K562 (cell line): ENCODE measurements at regions not wholly inside any gene's neighbourhood (a gene's known extent, or its start where the extent isn't known, plus 50 kb on each side); places are given as distances from the start of the nearest gene placed in this dataset.

Experiments
- AFF4 ChIP-seq: sonication (generic); formaldehyde crosslinking; IDR thresholded peaks from 2 replicates; pipeline ENCODE4 v1.8.0; 2023; ENCODE audit warnings: mild to moderate bottlenecking, missing genetic modification reagents
- BRD4 ChIP-seq: fragments of 200-600 bp; sonication (generic); IDR thresholded peaks from 2 replicates; pipeline ENCODE4 v1.6.1; 2017; ENCODE audit warnings: inconsistent platforms
- CREBBP ChIP-seq: IDR thresholded peaks from one replicate; pipeline ENCODE4 v1.6.1; 2012; ENCODE audit warnings: low read depth, mild to moderate bottlenecking, control low read depth, inconsistent platforms, low read length
- EP300 ChIP-seq: IDR thresholded peaks from 2 replicates; pipeline ENCODE4 v1.6.1; 2012; ENCODE audit warnings: low read length, improper control_type of control experiment
- POLR2A ChIP-seq: fragments of 450-650 bp; conservative IDR thresholded peaks from 2 replicates; pipeline ENCODE4 v1.6.1; 2016
- RBBP5 ChIP-seq: fragments of 200-600 bp; sonication (generic); IDR thresholded peaks from 2 replicates; pipeline ENCODE4 v1.6.1; 2012; ENCODE audit warnings: borderline replicate concordance, mild to moderate bottlenecking, low read length, control low read depth, inconsistent platforms; ENCODE audit not compliant: insufficient read depth, poor library complexity, severe bottlenecking
- RFX5 ChIP-seq: IDR thresholded peaks from 2 replicates; pipeline ENCODE4 v1.6.1; 2011; ENCODE audit warnings: low read depth, mild to moderate bottlenecking, improper control_type of control experiment, low read length
- SP2 ChIP-seq: IDR thresholded peaks from 2 replicates; pipeline ENCODE4 v1.6.1; 2011; ENCODE audit warnings: mild to moderate bottlenecking, low read depth, low read length, moderate library complexity; ENCODE audit not compliant: poor library complexity, severe bottlenecking; ENCODE audit errors: extremely low read depth
- SRF ChIP-seq, 2 experiments: fragments of 250-450, 450-650 bp in 1 of 2; sonication (Bioruptor Pico) in 1 of 2; sonication (generic) in 1 of 2; formaldehyde crosslinking; IDR thresholded peaks; 2 replicates each; pipeline versions ENCODE4 v1.5.0 to v1.5.1; 2020 to 2022; ENCODE audit warnings: mild to moderate bottlenecking in 1 of 2, missing genetic modification reagents in 1 of 2
- ZFP30 ChIP-seq: fragments of 250-450 bp; sonication (Bioruptor Pico); IDR thresholded peaks from 2 replicates; pipeline ENCODE4 v1.8.0; 2022; ENCODE audit warnings: moderate library complexity, mild to moderate bottlenecking, inconsistent platforms, borderline replicate concordance
- ZNF232 ChIP-seq: sonication (generic); formaldehyde crosslinking; IDR thresholded peaks from 2 replicates; pipeline ENCODE4 v1.8.0; 2022; ENCODE audit warnings: mild to moderate bottlenecking, missing genetic modification reagents
- TF ChIP-seq, protein P1 (sequence below): sonication (generic); formaldehyde crosslinking; IDR thresholded peaks from 2 replicates; pipeline ENCODE4 v1.8.0; 2022; ENCODE audit warnings: mild to moderate bottlenecking, missing genetic modification reagents, borderline replicate concordance
- TF ChIP-seq, protein P2 (sequence below): fragments of 450-650 bp; IDR thresholded peaks from 2 replicates; pipeline ENCODE4 v1.6.1; 2016
- TF ChIP-seq, protein P3 (sequence below), 3 experiments: IDR thresholded peaks in 2 of 3; conservative IDR thresholded peaks in 1 of 3; 2 replicates each; pipeline ENCODE4 v1.5.1; 2011 to 2012; ENCODE audit warnings: low read length in 3 of 3, mild to moderate bottlenecking in 3 of 3, control low read depth in 2 of 3, improper control_type of control experiment in 1 of 3, inconsistent platforms in 1 of 3, low read depth in 1 of 3, mixed read lengths in 1 of 3, moderate library complexity in 1 of 3; ENCODE audit not compliant: insufficient read depth in 2 of 3

- TF ChIP-seq ZNF232 (CRISPR knock-in tag) (no peak), ZFP30 (CRISPR knock-in tag) (no peak), BRD4 (no peak), POLR2A (no peak), SRF (CRISPR knock-in tag; IDR thresholded peaks at IDR 0.05) (no peak), EP300 (no peak), AFF4 (CRISPR knock-in tag) (no peak), CREBBP (no peak), RBBP5 (no peak), SP2 (no peak), RFX5 (no peak)
- TF ChIP-seq, protein P1, sequence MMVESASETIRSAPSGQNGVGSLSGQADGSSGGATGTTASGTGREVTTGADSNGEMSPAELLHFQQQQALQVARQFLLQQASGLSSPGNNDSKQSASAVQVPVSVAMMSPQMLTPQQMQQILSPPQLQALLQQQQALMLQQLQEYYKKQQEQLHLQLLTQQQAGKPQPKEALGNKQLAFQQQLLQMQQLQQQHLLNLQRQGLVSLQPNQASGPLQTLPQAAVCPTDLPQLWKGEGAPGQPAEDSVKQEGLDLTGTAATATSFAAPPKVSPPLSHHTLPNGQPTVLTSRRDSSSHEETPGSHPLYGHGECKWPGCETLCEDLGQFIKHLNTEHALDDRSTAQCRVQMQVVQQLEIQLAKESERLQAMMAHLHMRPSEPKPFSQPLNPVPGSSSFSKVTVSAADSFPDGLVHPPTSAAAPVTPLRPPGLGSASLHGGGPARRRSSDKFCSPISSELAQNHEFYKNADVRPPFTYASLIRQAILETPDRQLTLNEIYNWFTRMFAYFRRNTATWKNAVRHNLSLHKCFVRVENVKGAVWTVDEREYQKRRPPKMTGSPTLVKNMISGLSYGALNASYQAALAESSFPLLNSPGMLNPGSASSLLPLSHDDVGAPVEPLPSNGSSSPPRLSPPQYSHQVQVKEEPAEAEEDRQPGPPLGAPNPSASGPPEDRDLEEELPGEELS (CRISPR knock-in tag) = no peak
- TF ChIP-seq, protein P2, sequence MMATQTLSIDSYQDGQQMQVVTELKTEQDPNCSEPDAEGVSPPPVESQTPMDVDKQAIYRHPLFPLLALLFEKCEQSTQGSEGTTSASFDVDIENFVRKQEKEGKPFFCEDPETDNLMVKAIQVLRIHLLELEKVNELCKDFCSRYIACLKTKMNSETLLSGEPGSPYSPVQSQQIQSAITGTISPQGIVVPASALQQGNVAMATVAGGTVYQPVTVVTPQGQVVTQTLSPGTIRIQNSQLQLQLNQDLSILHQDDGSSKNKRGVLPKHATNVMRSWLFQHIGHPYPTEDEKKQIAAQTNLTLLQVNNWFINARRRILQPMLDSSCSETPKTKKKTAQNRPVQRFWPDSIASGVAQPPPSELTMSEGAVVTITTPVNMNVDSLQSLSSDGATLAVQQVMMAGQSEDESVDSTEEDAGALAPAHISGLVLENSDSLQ = no peak
- TF ChIP-seq, protein P3, sequence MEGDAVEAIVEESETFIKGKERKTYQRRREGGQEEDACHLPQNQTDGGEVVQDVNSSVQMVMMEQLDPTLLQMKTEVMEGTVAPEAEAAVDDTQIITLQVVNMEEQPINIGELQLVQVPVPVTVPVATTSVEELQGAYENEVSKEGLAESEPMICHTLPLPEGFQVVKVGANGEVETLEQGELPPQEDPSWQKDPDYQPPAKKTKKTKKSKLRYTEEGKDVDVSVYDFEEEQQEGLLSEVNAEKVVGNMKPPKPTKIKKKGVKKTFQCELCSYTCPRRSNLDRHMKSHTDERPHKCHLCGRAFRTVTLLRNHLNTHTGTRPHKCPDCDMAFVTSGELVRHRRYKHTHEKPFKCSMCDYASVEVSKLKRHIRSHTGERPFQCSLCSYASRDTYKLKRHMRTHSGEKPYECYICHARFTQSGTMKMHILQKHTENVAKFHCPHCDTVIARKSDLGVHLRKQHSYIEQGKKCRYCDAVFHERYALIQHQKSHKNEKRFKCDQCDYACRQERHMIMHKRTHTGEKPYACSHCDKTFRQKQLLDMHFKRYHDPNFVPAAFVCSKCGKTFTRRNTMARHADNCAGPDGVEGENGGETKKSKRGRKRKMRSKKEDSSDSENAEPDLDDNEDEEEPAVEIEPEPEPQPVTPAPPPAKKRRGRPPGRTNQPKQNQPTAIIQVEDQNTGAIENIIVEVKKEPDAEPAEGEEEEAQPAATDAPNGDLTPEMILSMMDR (IDR thresholded peaks at IDR 0.05 in 2 of 3, conservative IDR thresholded peaks at IDR 0.05 in 1 of 3; ENCODE audit: insufficient read depth in 2 of 3, low read depth in 1 of 3, low read length in 3 of 3) = no peak
Observed at GRCh38 chr22:40113696-40114095, 64.0 kb upstream of the TNRC6B start.
